Testis (tissue), 2 donors: ENCODE measurements at regions not wholly inside any gene's neighbourhood (a gene's known extent, or its start where the extent isn't known, plus 50 kb on each side); places are given as distances from the start of the nearest gene placed in this dataset.

ENCODE experiments used
- POLR2A ChIP-seq: fragments of 450-650 bp; IDR thresholded peaks from one replicate; pipeline ENCODE4 v1.6.1; 2017; ENCODE audit warnings: antibody characterized with exemption, mild to moderate bottlenecking, moderate library complexity
- TF ChIP-seq, protein P1 (sequence below), 3 experiments: fragments of 450-650 bp in 2 of 3; fragments of 200-600 bp in 1 of 3; sonication (generic) in 1 of 3; IDR thresholded peaks; one replicate each; pipeline ENCODE4 v1.5.1; 2016 to 2019; ENCODE audit warnings: antibody characterized with exemption in 3 of 3, mild to moderate bottlenecking in 2 of 3, moderate library complexity in 1 of 3

DNA sequence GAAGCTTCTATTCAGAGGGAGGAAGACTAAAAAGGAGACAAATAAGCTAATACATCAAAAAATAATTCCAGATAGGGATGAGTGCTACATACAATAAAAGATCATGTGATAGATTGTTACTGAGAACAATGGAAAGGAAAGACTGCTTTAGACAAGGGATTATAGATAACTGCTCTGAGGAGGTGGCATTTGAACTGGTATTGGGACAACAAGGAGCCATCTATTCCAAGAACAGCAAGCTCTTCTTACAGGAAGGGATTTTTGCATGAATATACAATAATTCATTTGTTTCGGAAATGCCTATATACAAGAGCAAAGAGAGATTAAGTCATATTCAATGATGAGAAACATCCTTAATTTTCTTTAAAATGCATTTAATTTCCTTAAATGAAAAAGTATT, 540.5 kb upstream of the KLF12 start:
- TF ChIP-seq, protein P1, sequence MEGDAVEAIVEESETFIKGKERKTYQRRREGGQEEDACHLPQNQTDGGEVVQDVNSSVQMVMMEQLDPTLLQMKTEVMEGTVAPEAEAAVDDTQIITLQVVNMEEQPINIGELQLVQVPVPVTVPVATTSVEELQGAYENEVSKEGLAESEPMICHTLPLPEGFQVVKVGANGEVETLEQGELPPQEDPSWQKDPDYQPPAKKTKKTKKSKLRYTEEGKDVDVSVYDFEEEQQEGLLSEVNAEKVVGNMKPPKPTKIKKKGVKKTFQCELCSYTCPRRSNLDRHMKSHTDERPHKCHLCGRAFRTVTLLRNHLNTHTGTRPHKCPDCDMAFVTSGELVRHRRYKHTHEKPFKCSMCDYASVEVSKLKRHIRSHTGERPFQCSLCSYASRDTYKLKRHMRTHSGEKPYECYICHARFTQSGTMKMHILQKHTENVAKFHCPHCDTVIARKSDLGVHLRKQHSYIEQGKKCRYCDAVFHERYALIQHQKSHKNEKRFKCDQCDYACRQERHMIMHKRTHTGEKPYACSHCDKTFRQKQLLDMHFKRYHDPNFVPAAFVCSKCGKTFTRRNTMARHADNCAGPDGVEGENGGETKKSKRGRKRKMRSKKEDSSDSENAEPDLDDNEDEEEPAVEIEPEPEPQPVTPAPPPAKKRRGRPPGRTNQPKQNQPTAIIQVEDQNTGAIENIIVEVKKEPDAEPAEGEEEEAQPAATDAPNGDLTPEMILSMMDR (IDR thresholded peaks at IDR 0.05), result no peak
- TF ChIP-seq POLR2A, result no peak
